ENCODE measurements at regions not wholly inside any gene's neighbourhood (a gene's known extent, or its start where the extent isn't known, plus 50 kb on each side); places are given as distances from the start of the nearest gene placed in this dataset.

DNA sequence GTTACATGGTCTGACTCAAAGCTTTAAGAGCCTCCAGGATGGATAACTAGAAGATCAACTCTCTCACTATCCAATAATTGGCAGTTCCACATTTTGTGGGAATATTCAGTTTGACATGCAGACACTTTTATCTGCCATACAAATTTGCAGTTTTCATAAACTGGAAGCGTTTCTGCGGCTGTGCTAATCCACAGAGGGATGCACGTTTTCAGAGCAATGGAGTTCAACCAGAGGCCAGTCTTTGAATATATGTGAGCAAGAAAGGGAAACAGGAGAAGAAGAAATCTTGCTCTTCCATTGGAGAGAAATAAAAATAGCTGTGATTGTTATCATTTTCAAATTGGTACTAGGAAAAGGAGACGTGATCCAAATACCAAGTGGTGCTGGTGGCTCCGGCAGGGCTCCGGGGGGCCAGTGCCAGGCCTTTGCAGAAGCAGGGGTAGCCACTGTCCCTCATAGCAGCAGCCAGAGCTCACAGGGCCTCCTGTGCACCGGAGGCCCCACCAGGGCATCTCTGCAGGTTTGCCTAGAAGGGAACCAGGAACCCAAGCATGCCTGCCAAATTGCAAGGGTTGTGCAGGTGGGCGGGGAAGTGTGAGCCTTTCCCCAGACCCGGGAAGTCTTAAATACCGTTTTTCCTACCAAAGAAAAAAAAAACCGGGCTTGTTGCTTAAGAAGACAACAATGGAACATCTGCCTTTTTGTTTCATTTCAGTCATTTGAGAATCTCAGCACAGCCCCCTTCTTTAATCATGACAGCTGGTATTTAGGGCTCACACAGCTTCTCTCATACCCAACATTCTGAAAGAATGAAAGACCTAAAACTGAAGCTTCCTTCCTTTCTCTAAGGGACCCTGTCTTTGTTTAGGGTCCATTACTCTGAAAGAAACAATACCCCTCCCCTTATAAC, 791.1 kb upstream of the SOX11 start:
- Histone ChIP-seq H2AFZ (ENCODE audit: low read depth, low read length, poor library complexity, severe bottlenecking) (no peak overlapping the region), H3K27ac (ENCODE audit: low read depth, low read length) (no peak overlapping the region)
- CTCF ChIA-PET, result no interaction called here

More for the DNA sequence above, 791.1 kb upstream of the SOX11 start:
- Histone ChIP-seq H3K4me1 (ENCODE audit: control insufficient read depth in 1 of 2, insufficient read depth in 2 of 2, low read length in 2 of 2) (no peaks in the 10 kb centered on the region), H3K9ac (ENCODE audit: low read length) (no peak overlapping the region), H4K20me1 (ENCODE audit: insufficient read depth) (no peaks in the 10 kb centered on the region), H3K27me3 (ENCODE audit: insufficient read depth, low read length) (no peaks in the 10 kb centered on the region), H3K9me2 (ENCODE audit: insufficient read depth) (no peaks in the 10 kb centered on the region), H3K36me3 (ENCODE audit: control insufficient read depth in 1 of 2, insufficient read depth in 2 of 2, low read length in 2 of 2) (no peaks in the 10 kb centered on the region), H3K9me3 (ENCODE audit: control insufficient read depth in 1 of 2, insufficient read depth in 1 of 2, low read depth in 1 of 2, low read length in 2 of 2) (peaks cover 9% of the 10 kb centered on the region in 2 experiments; a peak in 2 of 4 replicates), H3K4me2 (ENCODE audit: low read length) (no peak overlapping the region), H3K79me2 (ENCODE audit: insufficient read depth, low read length) (no peaks in the 10 kb centered on the region), H3K4me3 (replicated peaks in 1 of 2; ENCODE audit: low read depth in 1 of 2, low read length in 2 of 2) (no peak overlapping the region)
- DNase-seq (ENCODE audit: low read depth, low spot score) (no peak), ATAC-seq (no peak)
- no TSS peak for BruUV-seq (replicated peaks)
- TF ChIP-seq POLR2A (IDR thresholded peaks at IDR 0.05; ENCODE audit: borderline replicate concordance, extremely low read depth, insufficient read depth, insufficient read length), result no peak
- TF ChIP-seq CEBPB (IDR thresholded peaks at IDR 0.05; ENCODE audit: low read depth), result no peak
- TF ChIP-seq SRF (IDR thresholded peaks at IDR 0.05; ENCODE audit: low read depth), result no peak
- TF ChIP-seq CBX3 (IDR thresholded peaks at IDR 0.05; ENCODE audit: low read depth), result no peak
- TF ChIP-seq, protein P1, sequence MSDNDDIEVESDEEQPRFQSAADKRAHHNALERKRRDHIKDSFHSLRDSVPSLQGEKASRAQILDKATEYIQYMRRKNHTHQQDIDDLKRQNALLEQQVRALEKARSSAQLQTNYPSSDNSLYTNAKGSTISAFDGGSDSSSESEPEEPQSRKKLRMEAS (IDR thresholded peaks at IDR 0.05), result no peak
- TF ChIP-seq POLR2AphosphoS5 (IDR thresholded peaks at IDR 0.05; ENCODE audit: low read depth, low read length), result no peak
- no peak for TF ChIP-seq EGR1 (IDR thresholded peaks at IDR 0.05; ENCODE audit: low read depth)
- TF ChIP-seq ELF1 (IDR thresholded peaks at IDR 0.05; ENCODE audit: borderline replicate concordance, low read depth), result no peak
- TF ChIP-seq, protein P2, sequence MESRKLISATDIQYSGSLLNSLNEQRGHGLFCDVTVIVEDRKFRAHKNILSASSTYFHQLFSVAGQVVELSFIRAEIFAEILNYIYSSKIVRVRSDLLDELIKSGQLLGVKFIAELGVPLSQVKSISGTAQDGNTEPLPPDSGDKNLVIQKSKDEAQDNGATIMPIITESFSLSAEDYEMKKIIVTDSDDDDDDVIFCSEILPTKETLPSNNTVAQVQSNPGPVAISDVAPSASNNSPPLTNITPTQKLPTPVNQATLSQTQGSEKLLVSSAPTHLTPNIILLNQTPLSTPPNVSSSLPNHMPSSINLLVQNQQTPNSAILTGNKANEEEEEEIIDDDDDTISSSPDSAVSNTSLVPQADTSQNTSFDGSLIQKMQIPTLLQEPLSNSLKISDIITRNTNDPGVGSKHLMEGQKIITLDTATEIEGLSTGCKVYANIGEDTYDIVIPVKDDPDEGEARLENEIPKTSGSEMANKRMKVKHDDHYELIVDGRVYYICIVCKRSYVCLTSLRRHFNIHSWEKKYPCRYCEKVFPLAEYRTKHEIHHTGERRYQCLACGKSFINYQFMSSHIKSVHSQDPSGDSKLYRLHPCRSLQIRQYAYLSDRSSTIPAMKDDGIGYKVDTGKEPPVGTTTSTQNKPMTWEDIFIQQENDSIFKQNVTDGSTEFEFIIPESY (IDR thresholded peaks at IDR 0.05; ENCODE audit: extremely low read depth, insufficient replicate concordance, low read length), result no peak
- TF ChIP-seq, protein P3, sequence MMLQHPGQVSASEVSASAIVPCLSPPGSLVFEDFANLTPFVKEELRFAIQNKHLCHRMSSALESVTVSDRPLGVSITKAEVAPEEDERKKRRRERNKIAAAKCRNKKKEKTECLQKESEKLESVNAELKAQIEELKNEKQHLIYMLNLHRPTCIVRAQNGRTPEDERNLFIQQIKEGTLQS (IDR thresholded peaks at IDR 0.05), result no peak
- no peak for TF ChIP-seq SIN3A (IDR thresholded peaks at IDR 0.05; ENCODE audit: low read depth)
- TF ChIP-seq, protein P4, sequence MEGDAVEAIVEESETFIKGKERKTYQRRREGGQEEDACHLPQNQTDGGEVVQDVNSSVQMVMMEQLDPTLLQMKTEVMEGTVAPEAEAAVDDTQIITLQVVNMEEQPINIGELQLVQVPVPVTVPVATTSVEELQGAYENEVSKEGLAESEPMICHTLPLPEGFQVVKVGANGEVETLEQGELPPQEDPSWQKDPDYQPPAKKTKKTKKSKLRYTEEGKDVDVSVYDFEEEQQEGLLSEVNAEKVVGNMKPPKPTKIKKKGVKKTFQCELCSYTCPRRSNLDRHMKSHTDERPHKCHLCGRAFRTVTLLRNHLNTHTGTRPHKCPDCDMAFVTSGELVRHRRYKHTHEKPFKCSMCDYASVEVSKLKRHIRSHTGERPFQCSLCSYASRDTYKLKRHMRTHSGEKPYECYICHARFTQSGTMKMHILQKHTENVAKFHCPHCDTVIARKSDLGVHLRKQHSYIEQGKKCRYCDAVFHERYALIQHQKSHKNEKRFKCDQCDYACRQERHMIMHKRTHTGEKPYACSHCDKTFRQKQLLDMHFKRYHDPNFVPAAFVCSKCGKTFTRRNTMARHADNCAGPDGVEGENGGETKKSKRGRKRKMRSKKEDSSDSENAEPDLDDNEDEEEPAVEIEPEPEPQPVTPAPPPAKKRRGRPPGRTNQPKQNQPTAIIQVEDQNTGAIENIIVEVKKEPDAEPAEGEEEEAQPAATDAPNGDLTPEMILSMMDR (IDR thresholded peaks at IDR 0.05 in 2 of 3, conservative IDR thresholded peaks at IDR 0.05 in 1 of 3; ENCODE audit: borderline replicate concordance in 1 of 3, insufficient read depth in 1 of 3, low read depth in 2 of 3, low read length in 2 of 3), result no peak
- no peak for TF ChIP-seq ZFX (IDR thresholded peaks at IDR 0.05)
- no peak for TF ChIP-seq EZH2 (IDR thresholded peaks at IDR 0.05)
- TF ChIP-seq, protein P5, sequence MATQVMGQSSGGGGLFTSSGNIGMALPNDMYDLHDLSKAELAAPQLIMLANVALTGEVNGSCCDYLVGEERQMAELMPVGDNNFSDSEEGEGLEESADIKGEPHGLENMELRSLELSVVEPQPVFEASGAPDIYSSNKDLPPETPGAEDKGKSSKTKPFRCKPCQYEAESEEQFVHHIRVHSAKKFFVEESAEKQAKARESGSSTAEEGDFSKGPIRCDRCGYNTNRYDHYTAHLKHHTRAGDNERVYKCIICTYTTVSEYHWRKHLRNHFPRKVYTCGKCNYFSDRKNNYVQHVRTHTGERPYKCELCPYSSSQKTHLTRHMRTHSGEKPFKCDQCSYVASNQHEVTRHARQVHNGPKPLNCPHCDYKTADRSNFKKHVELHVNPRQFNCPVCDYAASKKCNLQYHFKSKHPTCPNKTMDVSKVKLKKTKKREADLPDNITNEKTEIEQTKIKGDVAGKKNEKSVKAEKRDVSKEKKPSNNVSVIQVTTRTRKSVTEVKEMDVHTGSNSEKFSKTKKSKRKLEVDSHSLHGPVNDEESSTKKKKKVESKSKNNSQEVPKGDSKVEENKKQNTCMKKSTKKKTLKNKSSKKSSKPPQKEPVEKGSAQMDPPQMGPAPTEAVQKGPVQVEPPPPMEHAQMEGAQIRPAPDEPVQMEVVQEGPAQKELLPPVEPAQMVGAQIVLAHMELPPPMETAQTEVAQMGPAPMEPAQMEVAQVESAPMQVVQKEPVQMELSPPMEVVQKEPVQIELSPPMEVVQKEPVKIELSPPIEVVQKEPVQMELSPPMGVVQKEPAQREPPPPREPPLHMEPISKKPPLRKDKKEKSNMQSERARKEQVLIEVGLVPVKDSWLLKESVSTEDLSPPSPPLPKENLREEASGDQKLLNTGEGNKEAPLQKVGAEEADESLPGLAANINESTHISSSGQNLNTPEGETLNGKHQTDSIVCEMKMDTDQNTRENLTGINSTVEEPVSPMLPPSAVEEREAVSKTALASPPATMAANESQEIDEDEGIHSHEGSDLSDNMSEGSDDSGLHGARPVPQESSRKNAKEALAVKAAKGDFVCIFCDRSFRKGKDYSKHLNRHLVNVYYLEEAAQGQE (IDR thresholded peaks at IDR 0.05; ENCODE audit: low read depth), result no peak
- no peak for TF ChIP-seq RAD21 (IDR thresholded peaks at IDR 0.05; ENCODE audit: low read depth)
- TF ChIP-seq YY1 (IDR thresholded peaks at IDR 0.05; ENCODE audit: extremely low read depth, insufficient replicate concordance, low read depth, low read length), result no peak
- no peak for TF ChIP-seq ZNF274 (IDR thresholded peaks at IDR 0.05; ENCODE audit: low read depth, low read length)
- no peak for TF ChIP-seq JUND (IDR thresholded peaks at IDR 0.05)
- no peak for TF ChIP-seq SP1 (IDR thresholded peaks at IDR 0.05; ENCODE audit: low read depth)
- RAD21 ChIA-PET (ENCODE audit: low non-redundant PET in 1 of 2, low total read pairs in 2 of 2, uncharacterized antibody in 2 of 2, unreplicated experiment in 2 of 2), result no interaction called here
- intact Hi-C loops (cut with micrococcal nuclease), result no loop called here
- POLR2A ChIA-PET, result no interaction called here
